ENCODE measurements at regions not wholly inside any gene's neighbourhood (a gene's known extent, or its start where the extent isn't known, plus 50 kb on each side); places are given as distances from the start of the nearest gene placed in this dataset.

DNA sequence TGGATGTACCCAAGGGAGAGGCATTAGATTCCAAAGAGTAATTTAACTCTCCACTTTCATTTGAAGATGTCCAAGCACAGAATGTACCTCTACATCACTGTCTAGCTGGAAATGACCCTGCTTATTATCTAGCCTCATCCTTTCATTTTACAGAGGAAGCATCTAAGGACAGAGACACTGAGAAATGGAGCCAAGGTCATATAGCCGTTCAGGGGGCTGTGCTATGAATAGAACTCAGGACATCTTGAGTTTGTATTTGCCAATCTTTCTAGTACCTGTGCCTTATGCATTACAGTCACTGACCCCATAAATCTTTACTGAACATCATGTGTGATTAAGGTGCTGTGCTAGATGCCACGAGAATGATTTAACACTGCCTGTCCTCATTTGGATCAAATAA, 138.2 kb upstream of the SPTLC3 start:
- Histone ChIP-seq H3K27me3 (ENCODE audit: control insufficient read depth, insufficient read depth, low read length) (no peaks in the 10 kb centered on the region), H3K4me3 (ENCODE audit: low read depth, low read length) (no peak overlapping the region), H3K36me3 (ENCODE audit: control insufficient read depth, insufficient read depth, low read length) (no peaks in the 10 kb centered on the region)
- TF ChIP-seq, protein P1, sequence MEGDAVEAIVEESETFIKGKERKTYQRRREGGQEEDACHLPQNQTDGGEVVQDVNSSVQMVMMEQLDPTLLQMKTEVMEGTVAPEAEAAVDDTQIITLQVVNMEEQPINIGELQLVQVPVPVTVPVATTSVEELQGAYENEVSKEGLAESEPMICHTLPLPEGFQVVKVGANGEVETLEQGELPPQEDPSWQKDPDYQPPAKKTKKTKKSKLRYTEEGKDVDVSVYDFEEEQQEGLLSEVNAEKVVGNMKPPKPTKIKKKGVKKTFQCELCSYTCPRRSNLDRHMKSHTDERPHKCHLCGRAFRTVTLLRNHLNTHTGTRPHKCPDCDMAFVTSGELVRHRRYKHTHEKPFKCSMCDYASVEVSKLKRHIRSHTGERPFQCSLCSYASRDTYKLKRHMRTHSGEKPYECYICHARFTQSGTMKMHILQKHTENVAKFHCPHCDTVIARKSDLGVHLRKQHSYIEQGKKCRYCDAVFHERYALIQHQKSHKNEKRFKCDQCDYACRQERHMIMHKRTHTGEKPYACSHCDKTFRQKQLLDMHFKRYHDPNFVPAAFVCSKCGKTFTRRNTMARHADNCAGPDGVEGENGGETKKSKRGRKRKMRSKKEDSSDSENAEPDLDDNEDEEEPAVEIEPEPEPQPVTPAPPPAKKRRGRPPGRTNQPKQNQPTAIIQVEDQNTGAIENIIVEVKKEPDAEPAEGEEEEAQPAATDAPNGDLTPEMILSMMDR (IDR thresholded peaks at IDR 0.05; ENCODE audit: insufficient read depth, low read length, poor library complexity, severe bottlenecking), result no peak
- DNase-seq (ENCODE audit: low read depth), result no peak

DNA sequence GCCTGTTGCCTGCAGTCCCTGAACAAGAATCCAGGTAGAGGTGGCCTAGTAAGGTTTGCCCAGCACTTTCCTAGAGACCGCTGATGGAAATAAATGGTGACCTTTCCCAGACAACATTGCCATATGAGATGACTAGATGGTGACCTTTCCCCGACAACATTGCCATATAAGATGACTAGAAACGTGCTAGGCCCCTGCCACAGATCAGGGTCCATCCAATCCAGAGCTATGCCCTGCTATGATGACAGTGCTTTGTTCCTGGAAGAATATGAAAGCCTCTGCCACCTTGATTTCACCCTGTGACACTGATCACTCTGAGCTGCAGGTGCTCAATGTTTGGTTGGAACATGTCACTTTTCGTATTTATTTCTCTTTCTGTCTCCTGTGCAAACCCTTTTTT, 133.8 kb upstream of the SPTLC3 start:
- no peak for DNase-seq (ENCODE audit: low read depth)
- Histone ChIP-seq H3K27me3 (ENCODE audit: control insufficient read depth, insufficient read depth, low read length) (no peaks in the 10 kb centered on the region), H3K36me3 (ENCODE audit: control insufficient read depth, insufficient read depth, low read length) (no peaks in the 10 kb centered on the region), H3K4me3 (ENCODE audit: low read depth, low read length) (no peak overlapping the region)
- TF ChIP-seq, protein P1 (IDR thresholded peaks at IDR 0.05; ENCODE audit: insufficient read depth, low read length, poor library complexity, severe bottlenecking), result no peak

DNA sequence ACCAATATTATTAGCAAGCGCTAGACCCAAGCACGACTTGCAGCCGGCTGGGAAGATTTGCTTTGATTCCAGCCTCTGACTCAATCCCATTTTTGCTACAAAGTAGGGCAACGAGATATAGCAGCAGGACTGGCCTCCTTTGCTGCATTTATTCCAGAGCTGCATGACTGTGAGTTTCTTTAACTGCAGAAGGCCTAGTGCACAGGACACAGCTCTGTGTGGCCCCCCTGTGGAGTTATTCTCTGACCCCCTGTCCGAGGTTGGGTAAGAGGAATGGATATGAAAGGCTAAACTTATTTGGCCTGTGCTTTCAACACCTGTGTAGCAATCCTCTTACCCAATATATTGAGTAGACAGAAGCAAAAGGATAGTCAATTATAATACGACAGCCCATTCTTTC, 133.3 kb upstream of the SPTLC3 start:
- no peak for DNase-seq (ENCODE audit: low read depth)
- Histone ChIP-seq H3K4me3 (ENCODE audit: low read depth, low read length) (no peak overlapping the region), H3K36me3 (ENCODE audit: control insufficient read depth, insufficient read depth, low read length) (no peaks in the 10 kb centered on the region), H3K27me3 (ENCODE audit: control insufficient read depth, insufficient read depth, low read length) (no peaks in the 10 kb centered on the region)
- TF ChIP-seq, protein P1 (IDR thresholded peaks at IDR 0.05; ENCODE audit: insufficient read depth, low read length, poor library complexity, severe bottlenecking), result no peak

DNA sequence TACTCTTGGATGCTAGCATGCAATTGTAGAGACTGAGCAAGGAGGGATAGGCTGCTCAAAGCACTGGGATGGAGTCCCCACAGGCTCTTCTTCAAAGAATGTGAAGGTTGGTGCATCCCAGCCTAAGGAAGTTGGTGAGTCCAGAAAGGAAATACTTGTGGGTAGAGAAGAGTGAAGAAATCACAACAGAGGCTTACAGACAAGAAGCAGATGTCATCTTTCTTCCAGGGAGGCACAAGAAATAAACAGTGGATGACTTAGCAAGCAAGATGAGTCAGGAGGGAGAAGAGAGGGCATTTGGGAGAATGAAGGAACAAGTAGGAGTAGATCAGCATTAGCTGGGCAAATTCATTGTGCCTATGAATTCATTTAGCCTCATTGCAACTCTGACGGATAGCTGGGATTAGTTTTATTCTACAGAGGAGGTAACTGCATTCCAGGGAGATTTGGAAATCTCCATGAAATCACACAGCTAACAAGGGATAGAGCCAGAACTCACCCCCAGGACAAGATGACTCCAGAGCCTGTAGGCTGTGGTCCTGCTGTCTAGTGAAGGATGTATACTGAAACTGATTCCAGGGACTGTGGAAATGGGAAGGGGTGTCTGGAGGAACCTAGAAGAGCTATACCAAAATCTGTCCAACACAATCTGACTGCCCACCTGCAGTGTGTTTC, 125.8 kb upstream of the SPTLC3 start:
- no peak overlapping the region for H3K4me3 ChIP-seq (ENCODE audit: low read depth, low read length)
- H3K36me3 ChIP-seq (ENCODE audit: control insufficient read depth, insufficient read depth, low read length), result no peaks in the 10 kb centered on the region
- TF ChIP-seq, protein P1 (IDR thresholded peaks at IDR 0.05; ENCODE audit: insufficient read depth, low read length, poor library complexity, severe bottlenecking), result no peak
- H3K27me3 ChIP-seq (ENCODE audit: control insufficient read depth, insufficient read depth, low read length), result no peaks in the 10 kb centered on the region
- DNase-seq (ENCODE audit: low read depth), result no peak

DNA sequence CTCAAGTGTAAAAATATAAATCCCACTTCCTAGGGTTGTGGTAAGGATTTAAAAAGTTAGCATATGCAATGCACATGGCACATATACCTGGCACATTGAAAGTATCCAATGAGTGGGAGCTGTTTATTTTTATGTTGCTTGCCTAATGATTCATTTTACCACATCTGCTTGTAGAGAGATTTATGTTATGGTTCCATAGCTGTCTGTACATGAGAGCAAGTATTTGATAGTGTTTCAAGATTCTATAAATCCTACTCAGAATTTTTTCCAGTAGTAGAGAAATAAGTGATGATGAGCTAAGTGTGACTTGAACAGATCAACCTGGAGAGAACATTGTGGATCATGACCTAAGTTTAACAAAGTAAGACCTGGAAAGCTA, 125.3 kb upstream of the SPTLC3 start:
- TF ChIP-seq, protein P1 (IDR thresholded peaks at IDR 0.05; ENCODE audit: insufficient read depth, low read length, poor library complexity, severe bottlenecking), result no peak
- Histone ChIP-seq H3K4me3 (ENCODE audit: low read depth, low read length) (no peak overlapping the region), H3K27me3 (ENCODE audit: control insufficient read depth, insufficient read depth, low read length) (no peaks in the 10 kb centered on the region), H3K36me3 (ENCODE audit: control insufficient read depth, insufficient read depth, low read length) (no peaks in the 10 kb centered on the region)
- DNase-seq (ENCODE audit: low read depth), result no peak
